ENCODE measurements at regions not wholly inside any gene's neighbourhood (a gene's known extent, or its start where the extent isn't known, plus 50 kb on each side); places are given as distances from the start of the nearest gene placed in this dataset.

DNA sequence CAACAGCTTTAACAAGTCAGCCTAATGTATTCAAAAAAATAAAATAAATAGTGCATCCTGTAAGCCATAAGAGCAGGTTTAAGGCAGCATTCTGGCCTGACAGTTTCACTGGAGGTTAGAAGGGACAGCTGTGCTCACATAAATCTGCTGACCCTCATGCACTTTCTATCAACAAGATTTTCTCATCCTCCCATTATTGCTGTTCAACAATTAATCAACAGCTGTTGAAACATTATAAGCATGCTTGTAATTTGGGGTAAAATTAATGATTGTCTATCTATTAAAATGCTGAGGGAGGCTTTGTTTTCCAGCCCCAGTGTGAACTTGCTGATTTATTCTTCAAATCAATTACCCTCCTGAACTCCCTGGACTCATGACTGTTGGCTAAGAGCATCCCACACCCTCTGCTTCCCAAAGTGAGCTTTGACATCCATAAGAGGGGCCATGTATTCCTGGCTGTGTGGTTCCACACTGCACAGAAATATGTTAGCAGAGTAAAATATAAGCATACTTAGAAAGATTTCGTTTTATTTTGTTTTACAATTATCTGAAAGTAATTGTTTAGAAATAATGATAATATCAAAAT lies 492.4 kb downstream of the EFNB2 start:
- TF ChIP-seq, protein P1, sequence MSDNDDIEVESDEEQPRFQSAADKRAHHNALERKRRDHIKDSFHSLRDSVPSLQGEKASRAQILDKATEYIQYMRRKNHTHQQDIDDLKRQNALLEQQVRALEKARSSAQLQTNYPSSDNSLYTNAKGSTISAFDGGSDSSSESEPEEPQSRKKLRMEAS (IDR thresholded peaks at IDR 0.05): no peak
- TF ChIP-seq, protein P2, sequence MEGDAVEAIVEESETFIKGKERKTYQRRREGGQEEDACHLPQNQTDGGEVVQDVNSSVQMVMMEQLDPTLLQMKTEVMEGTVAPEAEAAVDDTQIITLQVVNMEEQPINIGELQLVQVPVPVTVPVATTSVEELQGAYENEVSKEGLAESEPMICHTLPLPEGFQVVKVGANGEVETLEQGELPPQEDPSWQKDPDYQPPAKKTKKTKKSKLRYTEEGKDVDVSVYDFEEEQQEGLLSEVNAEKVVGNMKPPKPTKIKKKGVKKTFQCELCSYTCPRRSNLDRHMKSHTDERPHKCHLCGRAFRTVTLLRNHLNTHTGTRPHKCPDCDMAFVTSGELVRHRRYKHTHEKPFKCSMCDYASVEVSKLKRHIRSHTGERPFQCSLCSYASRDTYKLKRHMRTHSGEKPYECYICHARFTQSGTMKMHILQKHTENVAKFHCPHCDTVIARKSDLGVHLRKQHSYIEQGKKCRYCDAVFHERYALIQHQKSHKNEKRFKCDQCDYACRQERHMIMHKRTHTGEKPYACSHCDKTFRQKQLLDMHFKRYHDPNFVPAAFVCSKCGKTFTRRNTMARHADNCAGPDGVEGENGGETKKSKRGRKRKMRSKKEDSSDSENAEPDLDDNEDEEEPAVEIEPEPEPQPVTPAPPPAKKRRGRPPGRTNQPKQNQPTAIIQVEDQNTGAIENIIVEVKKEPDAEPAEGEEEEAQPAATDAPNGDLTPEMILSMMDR (IDR thresholded peaks at IDR 0.05 in 2 of 3, conservative IDR thresholded peaks at IDR 0.05 in 1 of 3; ENCODE audit: borderline replicate concordance in 1 of 3, insufficient read depth in 1 of 3, low read depth in 2 of 3, low read length in 2 of 3): no peak
- TF ChIP-seq POLR2AphosphoS5 (IDR thresholded peaks at IDR 0.05; ENCODE audit: low read depth, low read length) (no peak), RAD21 (IDR thresholded peaks at IDR 0.05; ENCODE audit: low read depth) (no peak), EGR1 (IDR thresholded peaks at IDR 0.05; ENCODE audit: low read depth) (no peak), ZNF274 (IDR thresholded peaks at IDR 0.05; ENCODE audit: low read depth, low read length) (no peak), YY1 (IDR thresholded peaks at IDR 0.05; ENCODE audit: extremely low read depth, insufficient replicate concordance, low read depth, low read length) (no peak), EZH2 (IDR thresholded peaks at IDR 0.05) (no peak), POLR2A (IDR thresholded peaks at IDR 0.05; ENCODE audit: borderline replicate concordance, extremely low read depth, insufficient read depth, insufficient read length) (no peak), JUND (IDR thresholded peaks at IDR 0.05) (no peak), ELF1 (IDR thresholded peaks at IDR 0.05; ENCODE audit: borderline replicate concordance, low read depth) (no peak)

Measured in HCT116 (cell line).